ENCODE measurements at regions not wholly inside any gene's neighbourhood (a gene's known extent, or its start where the extent isn't known, plus 50 kb on each side); places are given as distances from the start of the nearest gene placed in this dataset.

DNA sequence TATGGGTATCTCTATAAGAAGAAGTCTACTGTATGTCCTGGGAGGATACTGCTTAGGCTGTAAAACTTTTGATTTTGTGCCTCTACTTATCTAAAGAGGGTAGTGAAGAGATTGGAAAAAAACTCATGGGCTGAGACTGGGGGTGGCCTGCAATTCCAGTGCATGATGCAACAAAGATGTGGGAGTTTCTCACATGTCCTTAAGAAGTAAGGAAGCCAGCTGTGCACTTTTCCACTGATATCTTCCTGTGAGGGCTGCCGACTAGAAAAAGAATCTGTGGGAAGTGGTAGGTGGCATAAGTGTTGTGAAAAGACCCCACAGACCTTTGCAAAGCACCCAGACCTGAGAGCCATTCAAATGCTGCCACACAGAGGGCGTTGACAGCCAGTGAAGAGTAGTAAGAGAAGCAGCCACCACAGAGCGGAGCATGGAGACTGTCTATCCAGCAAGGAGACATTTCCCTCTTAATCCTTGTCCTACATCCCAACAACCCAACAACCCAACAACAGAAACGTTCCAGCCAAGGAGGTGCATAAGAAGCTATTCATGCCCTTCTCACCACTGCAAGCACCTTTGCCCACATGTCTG lies 65.1 kb downstream of the PFDN4 start:
- no peak for DNase-seq
- intact Hi-C loops (cut with DNase I) = no loop called here

DNA sequence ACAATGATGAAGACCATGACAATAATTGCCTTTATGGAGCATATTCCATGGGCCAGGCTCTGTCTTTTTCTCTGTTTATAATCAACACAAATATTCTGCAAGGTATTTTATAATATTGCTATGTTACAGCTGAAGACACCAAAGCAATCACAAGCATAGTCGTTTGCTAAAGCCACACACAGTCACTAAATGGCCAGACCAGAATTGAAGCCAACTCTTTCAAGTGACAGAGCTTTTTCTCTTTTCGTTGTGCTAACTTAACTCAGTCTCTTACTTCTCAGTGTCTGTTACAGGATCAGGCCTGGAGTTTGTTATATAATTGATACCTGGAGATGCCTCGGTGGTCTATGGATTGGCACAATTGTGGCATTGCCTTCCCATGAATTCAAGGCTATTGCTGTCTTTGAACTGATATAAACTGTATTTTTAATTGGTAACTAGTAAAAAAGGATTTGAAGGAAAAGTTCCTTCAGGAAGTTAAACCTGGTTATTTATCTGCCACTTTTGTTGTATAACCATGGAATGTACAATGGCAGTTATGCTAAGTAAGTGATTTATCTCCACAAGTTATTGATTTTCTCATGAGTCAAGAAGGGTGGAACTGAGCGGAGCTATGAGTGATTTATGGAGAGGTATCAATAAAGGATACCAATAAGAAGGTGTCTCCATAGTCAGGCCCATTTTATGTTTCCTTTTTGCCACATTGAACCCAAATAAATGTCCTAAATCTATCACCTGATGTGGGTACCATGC lies 67.6 kb downstream of the PFDN4 start:
- DNase-seq = no peak
- intact Hi-C loops (cut with DNase I) = no loop called here

DNA sequence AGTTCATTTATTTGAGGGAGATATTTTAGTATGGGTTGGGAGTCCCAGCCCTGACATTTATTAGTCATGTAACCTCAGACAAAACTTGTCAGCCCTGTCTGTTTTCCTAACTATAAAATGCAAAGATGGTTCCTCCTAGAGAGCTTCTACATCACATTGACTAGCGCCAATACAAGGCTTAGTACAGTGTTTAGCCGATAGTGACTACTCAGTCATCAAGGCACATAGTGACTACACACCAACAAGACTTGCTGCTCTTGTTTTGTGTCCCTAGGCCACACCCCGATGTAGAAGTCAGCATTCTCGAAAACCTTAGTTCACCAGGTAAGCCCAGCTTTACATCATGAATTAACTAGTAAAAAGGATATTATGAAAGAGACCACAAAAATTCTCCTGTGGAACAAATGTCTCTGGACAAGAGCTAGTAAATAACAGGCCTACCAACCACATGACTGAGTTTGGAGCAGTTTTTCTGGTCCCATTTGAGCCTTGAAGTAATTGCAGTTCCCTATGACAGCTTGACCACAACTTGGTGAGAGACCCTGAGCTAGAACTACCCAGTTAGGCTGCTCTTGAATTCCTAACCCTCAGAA lies 68.8 kb downstream of the PFDN4 start:
- intact Hi-C loops (cut with DNase I) = no loop called here
- no peak for DNase-seq

DNA sequence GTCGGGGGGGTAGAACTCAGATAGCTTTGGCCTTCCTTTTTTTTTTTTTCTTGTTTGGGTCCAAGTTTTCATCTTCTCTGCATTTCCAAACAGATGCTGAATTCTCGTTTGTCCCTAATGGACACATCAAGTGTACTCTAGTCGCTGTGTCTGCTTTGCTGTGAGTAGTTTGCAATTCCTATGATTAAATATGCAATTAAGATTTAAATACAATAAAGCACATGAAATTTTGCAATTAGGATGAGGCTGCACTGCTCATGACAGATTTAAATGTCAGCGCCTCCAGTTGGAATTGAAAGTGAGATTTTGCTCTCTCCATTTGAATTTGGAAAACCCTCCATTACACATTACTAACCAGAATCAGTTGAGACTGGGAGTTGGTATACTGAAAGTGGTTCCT lies 70.4 kb downstream of the PFDN4 start:
- no peak for DNase-seq
- intact Hi-C loops (cut with DNase I) = no loop called here

DNA sequence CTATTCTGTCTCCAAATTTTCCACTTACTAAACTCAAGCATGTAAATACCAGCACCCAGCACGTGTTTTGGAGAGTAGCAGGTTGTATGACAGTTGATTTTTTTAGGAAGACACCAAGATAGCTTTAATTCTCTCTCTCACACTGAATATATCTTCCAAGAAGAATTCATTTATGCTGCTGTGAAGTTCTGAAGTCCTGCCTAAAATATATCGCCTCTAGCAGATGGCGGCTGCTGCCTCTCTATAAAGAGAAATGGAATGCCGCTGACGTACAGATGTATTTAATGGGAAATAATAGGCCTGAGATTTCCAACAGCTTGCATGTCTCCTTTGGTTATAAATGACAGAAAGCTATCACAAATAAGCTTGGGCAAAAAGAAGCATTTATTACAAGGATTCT lies 74.7 kb downstream of the PFDN4 start:
- no peak for DNase-seq
- intact Hi-C loops (cut with DNase I) = loop anchor here (5.0 kb wide), 1 partner anchor 135 kb away; no protein-coding TSS in a partner anchor

DNA sequence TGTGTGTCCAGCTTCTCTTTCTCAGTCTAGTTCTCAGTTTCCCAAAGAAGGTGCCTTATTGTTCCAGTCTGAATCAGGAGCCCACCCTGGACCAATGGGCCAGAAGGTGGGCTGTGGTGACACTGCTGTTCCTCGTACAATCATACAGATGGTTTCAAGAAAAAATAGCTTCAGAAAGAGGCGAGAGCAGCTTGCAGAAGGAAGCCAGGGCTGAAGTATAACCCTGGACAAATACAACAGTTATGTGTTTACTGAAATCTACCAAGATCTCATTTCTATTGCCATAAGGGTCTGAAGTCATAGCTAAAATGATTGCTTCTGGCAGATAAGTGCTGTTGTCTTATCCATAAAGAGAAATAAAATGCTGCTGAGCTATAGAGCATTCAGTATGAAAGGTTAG lies 75.4 kb downstream of the PFDN4 start:
- no peak for DNase-seq
- intact Hi-C loops (cut with DNase I) = loop anchor here (5.0 kb wide), 1 partner anchor 134 kb away; no protein-coding TSS in a partner anchor

DNA sequence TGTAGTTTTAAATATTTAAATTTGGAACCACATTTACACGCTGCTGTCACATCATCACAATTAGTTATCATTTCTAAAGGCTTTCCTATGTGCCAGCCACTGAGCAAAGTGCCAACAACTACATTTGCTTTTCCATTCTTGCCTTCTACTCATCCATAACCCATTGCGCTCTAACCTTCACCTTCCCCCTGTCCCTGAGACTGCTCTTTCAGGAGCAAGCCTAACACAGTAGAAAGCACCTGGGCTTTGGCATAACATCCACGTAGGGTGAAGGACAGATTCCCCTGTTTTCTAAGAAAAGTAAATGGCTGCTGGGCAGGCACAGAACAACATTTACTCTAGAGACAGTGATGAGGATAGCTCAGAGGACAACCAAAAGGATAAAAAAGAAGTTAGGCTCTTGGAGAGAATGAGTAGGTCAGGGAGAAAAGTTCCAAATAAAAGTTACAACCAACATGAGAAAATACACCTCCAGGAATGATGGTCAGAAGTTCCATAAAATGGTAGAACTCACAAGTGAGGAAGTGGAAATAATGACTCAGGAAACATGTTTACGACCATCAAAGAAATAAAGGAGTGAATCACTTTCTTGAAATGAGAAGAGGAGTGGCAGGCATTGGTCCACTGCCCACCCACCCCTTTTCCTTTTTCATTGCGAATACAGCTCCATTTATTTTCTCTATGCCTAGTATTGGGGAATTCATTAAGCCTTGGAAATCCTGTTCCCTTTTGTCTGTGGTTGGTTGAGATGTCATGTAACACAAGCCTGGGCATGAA lies 77.2 kb downstream of the PFDN4 start:
- intact Hi-C loops (cut with DNase I) = loop anchor here (5.0 kb wide), 1 partner anchor 132 kb away; no protein-coding TSS in a partner anchor
- DNase-seq = no peak

DNA sequence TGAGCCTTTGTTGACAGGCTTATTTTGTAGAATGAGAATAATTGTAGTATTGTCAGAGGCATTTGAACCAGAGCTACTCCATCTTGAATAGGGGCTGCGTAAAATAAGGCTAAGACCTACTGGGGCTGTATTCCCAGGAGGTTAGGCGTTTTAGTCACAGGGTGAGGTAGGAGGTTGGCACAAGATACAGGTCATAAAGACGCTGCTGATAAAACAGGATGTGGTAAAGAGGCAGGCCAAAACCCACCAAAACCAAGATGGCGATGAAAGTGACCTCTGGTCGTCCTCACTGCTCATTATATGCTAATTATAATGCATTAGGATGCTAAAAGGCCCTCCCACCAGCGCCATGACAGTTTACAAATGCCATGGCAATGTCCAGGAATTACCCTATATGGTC lies 82.7 kb downstream of the PFDN4 start:
- DNase-seq = no peak
- intact Hi-C loops (cut with DNase I) = no loop called here

DNA sequence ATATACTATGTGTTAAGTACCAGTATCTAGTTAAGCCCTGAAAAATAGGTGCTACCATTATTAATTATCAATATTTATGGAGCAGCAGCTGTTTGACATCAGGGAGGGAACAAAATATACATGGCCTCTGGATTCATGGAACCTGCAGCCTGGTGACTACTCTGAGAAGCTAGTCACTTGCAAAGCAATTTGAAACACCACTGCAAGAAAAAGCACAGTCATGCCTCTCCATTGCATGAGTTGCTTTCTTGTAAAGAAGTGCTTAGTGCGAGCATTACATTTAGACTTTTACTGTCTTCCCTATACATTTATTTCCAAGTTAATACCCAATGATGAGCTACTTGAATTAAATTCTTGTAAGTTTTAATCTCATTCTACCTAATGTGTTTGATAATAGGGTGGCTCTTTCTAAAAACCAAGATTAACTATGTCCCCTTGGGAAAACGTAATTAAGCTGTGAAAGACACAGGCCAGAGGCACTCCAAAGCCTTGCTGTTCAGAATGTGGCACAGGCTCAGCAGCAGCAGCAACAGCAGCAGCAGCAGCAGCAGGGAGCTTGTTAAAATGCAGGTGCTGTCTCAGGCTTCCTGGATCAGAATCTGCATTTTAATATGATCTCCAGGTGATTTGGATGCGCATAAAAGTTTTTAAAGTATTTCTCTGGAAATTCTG lies 83.6 kb downstream of the PFDN4 start:
- intact Hi-C loops (cut with DNase I) = no loop called here
- peak in 2 of 10 donors; percentile 9 to 81 for DNase-seq

DNA sequence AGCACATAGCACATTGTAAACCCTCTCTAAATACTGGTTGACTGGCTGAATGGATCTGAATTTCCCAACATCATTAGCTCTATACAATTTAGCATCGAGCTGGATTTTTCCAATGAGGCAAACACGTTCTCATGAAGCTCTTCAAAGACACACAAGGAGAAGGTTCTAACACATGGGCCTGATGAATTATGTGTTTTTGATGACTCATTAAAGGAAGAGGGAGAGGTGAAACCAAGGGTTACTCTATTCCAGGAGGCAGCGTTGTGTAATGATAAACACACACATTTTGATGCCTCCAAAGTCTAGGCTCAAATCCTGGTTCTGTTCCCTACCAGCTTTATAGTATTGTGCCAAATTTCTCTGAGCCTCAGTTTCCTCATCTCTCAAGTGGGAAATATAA lies 84.3 kb downstream of the PFDN4 start:
- intact Hi-C loops (cut with DNase I) = no loop called here
- DNase-seq = no peak

DNA sequence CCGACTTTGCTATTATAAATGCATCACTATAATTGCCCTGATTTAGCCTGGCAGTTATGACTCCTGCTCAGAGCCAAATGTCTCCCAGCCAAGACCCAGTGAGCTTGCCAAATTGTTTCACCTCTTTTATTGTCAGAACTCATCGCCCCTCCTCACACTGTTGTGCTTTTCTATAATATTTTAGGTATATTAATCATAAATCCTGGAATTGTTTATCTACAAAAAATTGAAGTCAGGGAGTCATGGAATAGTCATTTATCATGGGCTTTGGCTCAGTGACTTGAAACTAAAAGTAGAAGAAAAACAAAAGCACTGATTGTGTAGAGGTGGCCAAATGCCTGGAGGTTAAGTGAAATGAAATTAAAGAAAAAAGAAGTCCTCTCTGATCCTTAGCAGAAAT lies 85.6 kb downstream of the PFDN4 start:
- intact Hi-C loops (cut with DNase I) = no loop called here
- DNase-seq = no peak

DNA sequence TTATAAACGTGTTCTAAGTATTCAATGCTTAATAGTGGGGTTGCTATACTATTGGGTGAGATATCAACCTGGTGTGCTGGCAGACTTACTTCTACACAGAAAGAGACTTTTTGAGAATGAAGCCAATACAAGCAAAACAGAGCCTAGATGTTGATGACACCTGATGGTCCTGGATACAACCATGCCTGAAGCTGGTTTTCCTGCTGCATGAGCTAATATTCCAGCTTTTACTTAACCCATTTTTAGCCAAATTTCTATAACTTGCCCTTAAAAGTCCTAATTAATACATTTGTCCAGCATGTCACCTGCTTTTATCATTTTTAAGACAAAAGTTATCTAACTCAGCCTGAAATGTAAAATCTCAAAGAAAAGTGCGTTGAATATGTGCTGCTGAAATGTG lies 86.2 kb downstream of the PFDN4 start:
- DNase-seq = no peak
- intact Hi-C loops (cut with DNase I) = no loop called here

DNA sequence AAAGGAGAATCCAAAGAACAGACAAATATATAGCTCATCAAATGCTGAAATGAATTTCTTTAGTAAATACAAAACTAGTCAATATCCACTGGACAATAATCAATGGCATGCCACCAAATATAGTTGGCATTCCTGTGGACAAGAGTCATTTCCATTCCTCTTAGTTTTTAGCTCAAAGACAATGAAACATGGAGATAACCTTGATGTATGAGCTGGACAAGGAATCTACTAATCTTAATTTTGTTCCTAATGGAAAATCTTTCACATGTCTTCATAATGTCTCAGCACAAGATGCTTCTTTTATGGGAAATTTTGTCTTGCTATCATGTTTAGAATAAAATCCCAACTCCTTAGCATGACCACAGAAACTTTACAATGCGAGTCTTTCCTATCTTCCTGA lies 87.8 kb downstream of the PFDN4 start:
- intact Hi-C loops (cut with DNase I) = no loop called here
- no peak for DNase-seq

DNA sequence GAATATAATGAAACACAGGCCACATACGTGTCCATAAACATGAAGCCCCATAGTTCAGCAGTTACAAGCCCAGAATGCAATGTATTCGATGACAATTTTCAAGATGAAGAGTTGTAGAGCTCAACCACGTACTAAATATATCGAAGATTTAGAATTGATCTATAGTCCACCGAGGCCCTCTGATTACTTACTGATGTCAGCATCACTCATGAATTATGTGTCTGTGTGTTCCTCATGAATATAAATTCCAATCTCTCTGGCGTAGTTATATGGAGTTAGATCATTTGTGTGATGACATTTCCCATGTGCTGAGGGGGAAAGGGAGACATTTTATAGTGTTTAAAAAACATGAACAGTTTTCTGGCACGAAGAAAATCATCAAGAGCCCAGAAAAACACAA lies 97.5 kb downstream of the PFDN4 start:
- DNase-seq = no peak
- intact Hi-C loops (cut with DNase I) = no loop called here

DNA sequence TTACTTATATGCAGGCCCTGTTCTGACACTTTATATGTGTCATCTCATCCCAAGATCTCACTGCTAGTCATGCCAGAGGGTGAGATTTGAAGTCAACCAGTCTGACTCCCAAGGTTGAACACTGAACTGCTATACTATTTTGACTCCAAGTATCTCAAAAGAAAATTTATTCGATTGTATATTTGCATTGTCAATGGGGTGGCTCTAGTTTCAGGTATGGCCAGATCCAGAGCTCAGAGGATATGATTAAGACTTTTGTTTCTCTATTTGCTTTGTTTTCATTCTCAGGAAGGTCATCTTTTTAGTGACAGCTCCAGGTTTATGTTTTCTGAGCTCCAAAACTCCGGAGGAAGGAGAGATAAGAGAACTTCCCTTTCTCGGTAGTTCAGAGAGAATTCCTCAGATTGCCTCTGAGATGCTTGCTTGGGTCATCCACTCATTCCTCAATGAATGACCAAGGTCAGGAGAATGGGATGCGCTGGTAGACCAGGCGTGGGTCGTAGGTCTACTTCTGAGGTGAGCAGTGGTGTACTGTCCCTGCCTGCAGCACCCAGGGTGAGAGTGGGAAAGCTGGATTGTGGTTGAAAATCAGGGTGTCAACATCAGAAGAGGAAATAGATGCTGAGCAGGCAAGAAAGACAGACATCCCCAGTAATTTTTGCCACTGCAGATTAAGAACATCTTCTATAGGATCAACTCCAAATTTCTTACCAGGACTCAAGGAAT lies 99.3 kb downstream of the PFDN4 start:
- no peak for DNase-seq

DNA sequence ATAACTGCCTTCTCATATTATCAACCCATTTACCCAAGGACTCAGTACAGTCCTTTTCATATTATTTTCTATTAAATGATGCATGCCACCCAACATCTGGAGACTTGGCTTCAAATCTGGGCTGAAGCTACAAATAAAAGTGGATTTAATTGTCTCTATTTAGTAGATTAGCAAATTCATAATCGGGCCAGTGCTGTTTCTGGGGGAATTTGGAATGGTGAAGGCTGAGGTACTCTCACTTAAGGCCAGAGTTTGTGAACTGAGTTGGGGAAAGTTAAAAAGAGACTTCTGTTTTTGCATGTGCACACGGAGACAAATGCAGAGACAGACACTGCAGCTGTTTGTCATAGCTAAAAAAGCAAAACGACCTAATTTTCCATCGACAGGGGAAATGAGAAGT lies 100.9 kb downstream of the PFDN4 start:
- intact Hi-C loops (cut with DNase I) = no loop called here
- no peak for DNase-seq

More for the DNA sequence above, 99.3 kb downstream of the PFDN4 start:
- intact Hi-C loops (cut with DNase I) = no loop called here

DNA sequence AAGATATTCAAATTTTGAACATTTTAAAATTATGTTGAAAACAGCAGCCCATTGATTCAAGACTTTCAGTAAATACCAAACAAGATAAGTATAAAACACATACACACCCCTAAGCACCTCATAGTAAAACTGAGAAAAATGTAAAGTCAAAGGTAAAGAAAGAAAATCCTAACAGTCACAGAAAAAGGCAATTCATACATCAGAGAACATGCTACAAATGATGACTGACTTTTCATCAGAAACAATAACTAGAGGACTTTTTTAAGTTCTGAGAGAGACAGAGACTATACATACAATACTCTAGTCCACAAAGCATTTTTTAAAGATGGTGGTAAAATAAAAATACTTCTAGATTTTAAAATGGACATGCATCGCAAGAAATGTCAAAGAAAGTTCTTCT lies 111.0 kb downstream of the PFDN4 start:
- intact Hi-C loops (cut with DNase I) = no loop called here
- DNase-seq = no peak

DNA sequence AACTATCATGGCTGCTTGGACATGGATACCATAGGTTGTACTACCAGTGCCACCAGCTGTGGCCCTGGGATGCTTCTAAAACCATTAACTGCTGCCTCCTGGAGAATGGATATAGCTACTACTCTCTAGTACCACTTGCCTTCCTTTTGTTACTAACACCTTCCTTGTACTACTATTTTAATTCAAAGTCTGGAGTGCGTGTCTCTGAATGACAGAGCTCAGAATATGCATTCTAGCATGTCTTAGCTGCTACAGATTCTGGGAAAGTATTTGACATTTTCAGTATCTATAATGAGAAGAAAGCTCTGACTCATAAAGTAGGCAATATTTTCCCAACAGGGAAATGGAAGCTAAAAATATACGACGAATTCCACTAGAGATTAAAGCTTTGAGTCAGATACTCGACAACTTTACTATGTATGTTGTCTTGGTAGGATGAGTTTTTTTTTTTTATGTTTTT lies 112.3 kb downstream of the PFDN4 start:
- intact Hi-C loops (cut with DNase I) = no loop called here
- DNase-seq = no peak

DNA sequence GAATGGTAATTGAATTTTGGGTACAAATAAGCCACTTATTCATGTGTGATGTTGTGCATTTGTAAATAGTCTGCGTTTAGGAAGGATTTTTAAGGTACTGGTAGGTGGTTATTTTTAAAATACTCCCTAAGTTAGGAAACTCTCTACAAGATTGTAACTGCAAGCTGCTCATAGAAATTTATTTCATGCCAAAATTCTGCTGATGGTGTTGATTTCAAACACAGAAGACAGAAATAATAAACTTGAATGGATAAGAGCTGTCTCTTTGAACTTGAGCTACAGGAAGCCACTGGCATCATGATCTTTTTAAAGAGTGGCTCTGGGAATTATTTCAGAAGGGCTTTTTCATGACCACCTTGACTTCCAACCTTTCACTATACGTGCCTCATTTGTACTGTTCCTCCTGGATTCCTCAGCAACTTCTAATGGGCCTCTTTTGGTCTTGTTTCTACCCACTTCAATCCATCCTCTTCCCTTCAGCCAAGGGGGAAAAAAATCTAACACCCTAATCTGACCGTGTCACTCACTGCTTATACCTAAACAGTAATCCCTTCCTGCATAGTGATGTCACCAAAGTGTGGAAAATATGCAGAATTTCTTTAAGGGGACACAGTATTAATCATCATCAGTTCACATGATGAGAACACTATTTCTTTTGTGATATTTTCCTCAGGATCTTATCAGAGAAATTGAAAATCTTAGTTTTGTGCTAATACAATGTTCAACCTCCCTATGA lies 113.6 kb downstream of the PFDN4 start:
- intact Hi-C loops (cut with DNase I) = no loop called here

More for the DNA sequence above, 113.6 kb downstream of the PFDN4 start:
- DNase-seq = no peak
